ENCODE measurements at regions not wholly inside any gene's neighbourhood (a gene's known extent, or its start where the extent isn't known, plus 50 kb on each side); places are given as distances from the start of the nearest gene placed in this dataset.

- H3K27me3 ChIP-seq (ENCODE audit: insufficient read depth, poor library complexity, severe bottlenecking): no peaks in the 10 kb centered on the region
- DNase-seq (ENCODE audit: low read depth in 1 of 2, low spot score in 1 of 2): no peak
- H3K27ac ChIP-seq (replicated peaks): no peak overlapping the region
- no peak for TF ChIP-seq GABPA (IDR thresholded peaks at IDR 0.05; ENCODE audit: low read depth)
- TF ChIP-seq CTCF (IDR thresholded peaks at IDR 0.05; ENCODE audit: insufficient read depth, low read length): no peak
- TF ChIP-seq POLR2AphosphoS5 (IDR thresholded peaks at IDR 0.05; ENCODE audit: low read depth): no peak
- TF ChIP-seq SPI1 (IDR thresholded peaks at IDR 0.05; ENCODE audit: borderline replicate concordance, low read depth): no peak
- TF ChIP-seq REST (IDR thresholded peaks at IDR 0.05; ENCODE audit: insufficient replicate concordance, low read depth): no peak
- H3K4me3 ChIP-seq (replicated peaks; ENCODE audit: insufficient read depth, low read length): no peak overlapping the region
Observed at GRCh38 chr5:174275959-174276358, 230.5 kb downstream of the NSG2 start.

- DNase-seq (ENCODE audit: low read depth in 1 of 2, low spot score in 1 of 2): no peak
- no peak for TF ChIP-seq CTCF (IDR thresholded peaks at IDR 0.05; ENCODE audit: insufficient read depth, low read length)
- no peak for TF ChIP-seq SPI1 (IDR thresholded peaks at IDR 0.05; ENCODE audit: borderline replicate concordance, low read depth)
- no peak for TF ChIP-seq POLR2AphosphoS5 (IDR thresholded peaks at IDR 0.05; ENCODE audit: low read depth)
- no peak for TF ChIP-seq REST (IDR thresholded peaks at IDR 0.05; ENCODE audit: insufficient replicate concordance, low read depth)
- TF ChIP-seq GABPA (IDR thresholded peaks at IDR 0.05; ENCODE audit: low read depth): no peak
- Histone ChIP-seq H3K4me3 (replicated peaks; ENCODE audit: insufficient read depth, low read length) (no peak overlapping the region), H3K27ac (replicated peaks) (no peak overlapping the region), H3K27me3 (ENCODE audit: insufficient read depth, poor library complexity, severe bottlenecking) (peaks cover 3% of the 10 kb centered on the region)
Observed at GRCh38 chr5:174281089-174281760, 235.7 kb downstream of the NSG2 start.

GRCh38 chr5:174281855-174282254 lies 236.3 kb downstream of the NSG2 start:
- TF ChIP-seq REST (IDR thresholded peaks at IDR 0.05; ENCODE audit: insufficient replicate concordance, low read depth) (no peak), POLR2AphosphoS5 (IDR thresholded peaks at IDR 0.05; ENCODE audit: low read depth) (no peak), GABPA (IDR thresholded peaks at IDR 0.05; ENCODE audit: low read depth) (no peak), CTCF (IDR thresholded peaks at IDR 0.05; ENCODE audit: insufficient read depth, low read length) (no peak), SPI1 (IDR thresholded peaks at IDR 0.05; ENCODE audit: borderline replicate concordance, low read depth) (no peak)
- no peak for DNase-seq (ENCODE audit: low read depth in 1 of 2, low spot score in 1 of 2)
- Histone ChIP-seq H3K27me3 (ENCODE audit: insufficient read depth, poor library complexity, severe bottlenecking) (peaks cover 7% of the 10 kb centered on the region), H3K4me3 (replicated peaks; ENCODE audit: insufficient read depth, low read length) (no peak overlapping the region), H3K27ac (replicated peaks) (no peak overlapping the region)
